ENCODE measurements at regions not wholly inside any gene's neighbourhood (a gene's known extent, or its start where the extent isn't known, plus 50 kb on each side); places are given as distances from the start of the nearest gene placed in this dataset.

DNA sequence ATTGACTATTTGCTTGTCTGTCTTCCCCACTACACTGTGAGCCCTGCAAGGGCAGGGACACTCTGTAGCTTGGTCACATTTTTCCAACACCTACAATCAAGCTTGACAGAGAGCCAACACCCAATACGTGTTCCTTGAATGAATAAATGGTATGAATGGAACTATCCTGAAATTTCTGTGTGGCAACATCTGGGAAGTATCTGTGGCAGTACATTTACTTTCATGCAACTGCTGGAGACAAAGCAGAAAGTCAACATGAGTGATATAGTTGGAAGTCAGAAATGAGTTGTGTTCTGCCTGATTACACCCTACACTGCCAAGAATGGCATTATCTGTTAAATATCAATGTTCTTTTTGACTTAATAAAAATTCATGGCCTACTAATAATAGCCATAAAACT, 343.5 kb upstream of the F9 start:
- H3K4me3 ChIP-seq: no peak overlapping the region
- H3K36me3 ChIP-seq: no peaks in the 10 kb centered on the region
- intact Hi-C loops (cut with DNase I): no loop called here
- H3K9me3 ChIP-seq: no peaks in the 10 kb centered on the region
- TF ChIP-seq, protein P1, sequence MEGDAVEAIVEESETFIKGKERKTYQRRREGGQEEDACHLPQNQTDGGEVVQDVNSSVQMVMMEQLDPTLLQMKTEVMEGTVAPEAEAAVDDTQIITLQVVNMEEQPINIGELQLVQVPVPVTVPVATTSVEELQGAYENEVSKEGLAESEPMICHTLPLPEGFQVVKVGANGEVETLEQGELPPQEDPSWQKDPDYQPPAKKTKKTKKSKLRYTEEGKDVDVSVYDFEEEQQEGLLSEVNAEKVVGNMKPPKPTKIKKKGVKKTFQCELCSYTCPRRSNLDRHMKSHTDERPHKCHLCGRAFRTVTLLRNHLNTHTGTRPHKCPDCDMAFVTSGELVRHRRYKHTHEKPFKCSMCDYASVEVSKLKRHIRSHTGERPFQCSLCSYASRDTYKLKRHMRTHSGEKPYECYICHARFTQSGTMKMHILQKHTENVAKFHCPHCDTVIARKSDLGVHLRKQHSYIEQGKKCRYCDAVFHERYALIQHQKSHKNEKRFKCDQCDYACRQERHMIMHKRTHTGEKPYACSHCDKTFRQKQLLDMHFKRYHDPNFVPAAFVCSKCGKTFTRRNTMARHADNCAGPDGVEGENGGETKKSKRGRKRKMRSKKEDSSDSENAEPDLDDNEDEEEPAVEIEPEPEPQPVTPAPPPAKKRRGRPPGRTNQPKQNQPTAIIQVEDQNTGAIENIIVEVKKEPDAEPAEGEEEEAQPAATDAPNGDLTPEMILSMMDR (IDR thresholded peaks at IDR 0.05): no peak
- H3K4me1 ChIP-seq: no peaks in the 10 kb centered on the region
- no peak overlapping the region for H3K27ac ChIP-seq
- DNase-seq (ENCODE audit: low spot score in 2 of 2): no peak
- no peaks in the 10 kb centered on the region for H3K27me3 ChIP-seq

DNA sequence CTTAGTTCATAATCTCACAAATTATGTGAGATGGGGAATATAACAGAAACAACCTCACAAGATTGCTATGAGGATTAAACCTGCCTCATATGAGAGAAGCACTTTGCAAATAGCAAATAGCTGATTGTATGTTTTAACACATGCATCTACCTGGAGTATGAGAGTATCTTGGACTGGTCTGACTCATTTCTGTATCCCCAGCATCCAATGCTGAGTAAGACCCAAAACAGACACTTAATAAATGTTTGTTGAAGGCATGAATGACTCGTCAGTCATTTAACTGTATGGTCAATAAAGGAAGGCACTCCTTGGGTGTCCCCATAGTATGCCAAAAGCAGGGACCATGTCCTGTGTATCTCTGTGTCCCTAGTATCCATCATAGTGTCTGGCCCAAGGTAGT, 350.9 kb upstream of the F9 start:
- Histone ChIP-seq H3K27ac (no peak overlapping the region), H3K9me3 (no peaks in the 10 kb centered on the region), H3K27me3 (no peaks in the 10 kb centered on the region), H3K4me1 (no peaks in the 10 kb centered on the region), H3K36me3 (no peaks in the 10 kb centered on the region), H3K4me3 (no peak overlapping the region)
- DNase-seq (ENCODE audit: low spot score in 2 of 2): no peak
- intact Hi-C loops (cut with DNase I): no loop called here
- TF ChIP-seq, protein P1 (IDR thresholded peaks at IDR 0.05): no peak

DNA sequence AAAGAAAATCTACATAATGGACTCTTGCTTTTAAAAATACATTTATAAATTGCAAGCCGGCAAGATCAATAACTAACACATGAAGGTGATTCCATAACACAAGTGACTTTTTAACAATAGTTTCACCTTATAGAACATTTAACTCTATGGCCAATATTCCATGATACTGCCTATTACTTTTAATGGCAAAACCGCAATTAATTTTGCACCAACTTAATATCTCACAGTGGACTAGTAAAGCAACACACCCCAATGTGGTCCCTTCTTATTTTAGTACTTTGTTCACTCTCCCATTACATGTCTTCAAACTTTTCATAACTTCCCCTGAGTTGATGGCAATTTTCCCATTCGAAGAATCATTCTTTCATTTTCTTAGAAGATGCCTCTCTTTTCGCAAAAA, 351.6 kb upstream of the F9 start:
- TF ChIP-seq, protein P1 (IDR thresholded peaks at IDR 0.05): no peak
- DNase-seq (ENCODE audit: low spot score in 2 of 2): no peak
- H3K36me3 ChIP-seq: no peaks in the 10 kb centered on the region
- intact Hi-C loops (cut with DNase I): no loop called here
- H3K4me3 ChIP-seq: no peak overlapping the region
- no peak overlapping the region for H3K27ac ChIP-seq
- H3K4me1 ChIP-seq: no peaks in the 10 kb centered on the region
- no peaks in the 10 kb centered on the region for H3K27me3 ChIP-seq
- H3K9me3 ChIP-seq: no peaks in the 10 kb centered on the region

DNA sequence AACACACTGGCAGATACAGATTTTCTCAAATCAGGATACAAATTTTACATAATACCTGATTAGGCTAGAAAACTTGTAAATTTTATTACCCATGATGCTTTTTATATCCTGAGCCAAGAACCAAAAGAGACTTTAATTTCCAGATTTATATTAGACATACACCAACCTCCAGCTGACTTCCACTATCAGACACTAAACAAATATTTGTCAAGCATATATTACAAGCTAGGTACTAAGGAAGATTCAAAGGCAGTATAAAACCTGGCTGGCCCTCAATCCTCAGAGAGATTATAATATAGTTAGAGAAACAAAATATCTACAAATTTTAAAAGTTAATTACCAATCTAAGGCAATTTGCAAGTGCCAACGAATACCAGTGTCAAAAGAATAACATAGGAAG, 357.8 kb upstream of the F9 start:
- Histone ChIP-seq H3K9me3 (no peaks in the 10 kb centered on the region), H3K27ac (no peak overlapping the region), H3K4me3 (no peak overlapping the region), H3K4me1 (no peaks in the 10 kb centered on the region), H3K36me3 (no peaks in the 10 kb centered on the region), H3K27me3 (no peaks in the 10 kb centered on the region)
- TF ChIP-seq, protein P1 (IDR thresholded peaks at IDR 0.05): no peak
- intact Hi-C loops (cut with DNase I): no loop called here
- no peak for DNase-seq (ENCODE audit: low spot score in 2 of 2)

DNA sequence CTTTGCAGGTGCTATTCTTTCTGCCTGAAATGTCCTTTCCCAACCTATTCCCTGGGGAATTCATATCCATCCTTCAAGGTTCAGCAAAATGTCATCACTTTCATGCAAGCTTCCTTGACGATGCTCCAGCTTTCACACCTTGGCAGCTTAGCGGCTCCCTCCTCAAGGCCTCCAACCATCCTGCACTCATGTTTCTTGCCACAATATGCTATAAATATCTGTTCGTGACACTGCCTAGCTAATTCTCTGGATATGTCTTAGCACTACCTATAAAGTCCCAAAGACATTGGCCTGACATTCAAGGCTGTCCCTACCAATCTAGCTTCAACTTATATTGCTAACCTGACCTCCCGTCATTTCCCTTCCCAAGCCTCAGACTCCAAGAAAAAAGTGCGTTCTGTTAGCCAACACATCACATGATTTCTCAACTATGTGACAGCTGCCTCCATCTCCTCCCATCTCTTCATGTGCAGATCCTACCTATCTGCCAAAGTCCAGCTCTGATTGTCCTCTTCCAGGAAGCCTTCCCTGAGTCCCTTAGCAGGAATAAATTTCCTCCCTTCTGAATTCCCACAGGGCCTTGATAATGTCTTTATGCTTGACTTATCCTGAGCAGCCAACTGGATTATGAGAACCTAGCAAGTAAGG, 359.9 kb upstream of the F9 start:
- TF ChIP-seq, protein P1 (IDR thresholded peaks at IDR 0.05): no peak
- Histone ChIP-seq H3K4me1 (no peaks in the 10 kb centered on the region), H3K9me3 (no peaks in the 10 kb centered on the region), H3K27ac (no peak overlapping the region), H3K4me3 (no peak overlapping the region), H3K27me3 (no peaks in the 10 kb centered on the region), H3K36me3 (no peaks in the 10 kb centered on the region)
- intact Hi-C loops (cut with DNase I): no loop called here
- no peak for DNase-seq (ENCODE audit: low spot score in 2 of 2)

DNA sequence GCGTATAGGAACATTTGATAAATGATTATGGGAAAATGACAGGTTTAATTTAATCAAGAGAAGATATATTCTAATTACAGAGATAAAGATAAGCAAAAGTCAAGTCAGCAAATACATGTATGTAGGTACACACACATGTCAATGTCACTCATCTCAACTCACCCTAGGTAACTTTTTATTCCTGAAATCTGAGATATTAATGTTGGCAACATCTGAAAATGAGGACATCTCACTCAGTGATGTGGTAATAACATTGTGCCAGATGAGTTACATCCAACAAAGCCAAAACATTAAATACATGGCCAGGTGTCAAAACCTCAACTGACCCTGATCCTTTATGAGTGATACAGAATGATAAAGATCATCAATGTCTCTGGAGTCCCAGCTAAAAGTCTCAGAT, 363.3 kb upstream of the F9 start:
- no peaks in the 10 kb centered on the region for H3K4me1 ChIP-seq
- H3K36me3 ChIP-seq: no peaks in the 10 kb centered on the region
- H3K4me3 ChIP-seq: no peak overlapping the region
- DNase-seq (ENCODE audit: low spot score in 2 of 2): no peak
- H3K27me3 ChIP-seq: no peaks in the 10 kb centered on the region
- intact Hi-C loops (cut with DNase I): no loop called here
- TF ChIP-seq, protein P1 (IDR thresholded peaks at IDR 0.05): no peak
- H3K9me3 ChIP-seq: no peaks in the 10 kb centered on the region
- no peak overlapping the region for H3K27ac ChIP-seq
